Body of pancreas (tissue), 4 donors: ENCODE measurements at regions not wholly inside any gene's neighbourhood (a gene's known extent, or its start where the extent isn't known, plus 50 kb on each side); places are given as distances from the start of the nearest gene placed in this dataset.

ENCODE experiments used
- CTCF ChIP-seq, 7 experiments: fragments of 450-650 bp in 4 of 7; fragments of 200-600 bp in 3 of 7; sonication (generic) in 3 of 7; IDR thresholded peaks; one replicate each; pipeline ENCODE4 v1.5.1; 2016 to 2019; ENCODE audit warnings: antibody characterized with exemption in 7 of 7
- POLR2A ChIP-seq, 3 donors: fragments of 450-650 bp; IDR thresholded peaks; one replicate each; pipeline ENCODE4 v1.6.1; 2016; ENCODE audit warnings: antibody characterized with exemption in 3 of 3, mild to moderate bottlenecking in 2 of 3

- TF ChIP-seq CTCF (IDR thresholded peaks at IDR 0.05), result no peak
- TF ChIP-seq POLR2A (IDR thresholded peaks at IDR 0.05), result no peak
Measured at GRCh38 chr5:133851521-133851920, 116.9 kb downstream of the C5orf15 start.
